K562 (cell line): ENCODE measurements at regions not wholly inside any gene's neighbourhood (a gene's known extent, or its start where the extent isn't known, plus 50 kb on each side); places are given as distances from the start of the nearest gene placed in this dataset.

Experiments
- CSDE1 ChIP-seq, 2 experiments: fragments of 450-650 bp; IDR thresholded peaks; 2 replicates each; pipeline ENCODE4 v1.6.1; 2016; ENCODE audit warnings: mild to moderate bottlenecking in 1 of 2
- CTCF ChIP-seq, 3 experiments: IDR thresholded peaks in 2 of 3; conservative IDR thresholded peaks in 1 of 3; 2 replicates each; pipeline ENCODE4 v1.5.1; 2011 to 2012; ENCODE audit warnings: low read length in 3 of 3, mild to moderate bottlenecking in 3 of 3, control low read depth in 2 of 3, improper control_type of control experiment in 1 of 3, inconsistent platforms in 1 of 3, low read depth in 1 of 3, mixed read lengths in 1 of 3, moderate library complexity in 1 of 3; ENCODE audit not compliant: insufficient read depth in 2 of 3
- MIER1 ChIP-seq: fragments of 450-650 bp; IDR thresholded peaks from 2 replicates; pipeline ENCODE4 v1.6.1; 2016; ENCODE audit warnings: antibody characterized with exemption, mild to moderate bottlenecking, low read depth
- ZNF408 ChIP-seq: fragments of 250-450 bp; sonication (Bioruptor Pico); IDR thresholded peaks from 2 replicates; pipeline ENCODE4 v1.4.0; 2020; ENCODE audit warnings: low read depth, mild to moderate bottlenecking, moderate library complexity
- ZNF639 ChIP-seq, 2 experiments: fragments of 200-800 bp in 1 of 2; sonication (Bioruptor generic) in 1 of 2; sonication (generic) in 1 of 2; formaldehyde crosslinking in 1 of 2; IDR thresholded peaks in 1 of 2; conservative IDR thresholded peaks in 1 of 2; 2 replicates each; pipeline versions ENCODE4 v1.5.0 to v1.6.1; 2016 to 2020; ENCODE audit warnings: missing compliant biosample characterization in 1 of 2, missing genetic modification characterization in 1 of 2, missing genetic modification reagents in 1 of 2

DNA sequence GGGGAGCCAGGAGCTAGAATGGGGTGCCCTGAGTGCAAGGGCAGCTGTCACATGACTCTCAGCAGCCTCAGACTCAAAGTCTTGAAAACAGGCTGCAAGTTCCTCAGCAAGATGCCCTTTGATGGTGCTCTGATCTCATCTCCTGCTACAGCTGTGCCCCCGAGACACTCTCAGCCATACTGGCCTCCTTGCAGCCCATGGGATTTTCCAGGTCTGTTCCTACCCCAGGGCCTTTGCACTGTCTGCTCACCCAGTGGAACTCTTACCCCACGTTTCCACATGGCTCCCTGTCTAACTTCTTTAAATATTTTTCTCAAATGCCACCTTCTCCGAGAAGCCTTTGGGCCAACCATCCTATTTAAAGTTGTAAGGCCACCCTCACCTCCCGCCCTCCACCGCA lies 146.9 kb downstream of the C16orf95 start:
- no peak for TF ChIP-seq ZNF639 (CRISPR knock-in tag; conservative IDR thresholded peaks at IDR 0.05 in 1 of 2, IDR thresholded peaks at IDR 0.05 in 1 of 2)
- no peak for TF ChIP-seq ZNF408 (CRISPR knock-in tag)
- TF ChIP-seq CSDE1 (IDR thresholded peaks at IDR 0.05) = no peak
- TF ChIP-seq MIER1 = no peak
- TF ChIP-seq CTCF (IDR thresholded peaks at IDR 0.05 in 2 of 3, conservative IDR thresholded peaks at IDR 0.05 in 1 of 3; ENCODE audit: insufficient read depth in 2 of 3, low read depth in 1 of 3, low read length in 3 of 3) = no peak
